Endodermal cell (in vitro differentiated cells): ENCODE measurements at regions not wholly inside any gene's neighbourhood (a gene's known extent, or its start where the extent isn't known, plus 50 kb on each side); places are given as distances from the start of the nearest gene placed in this dataset.

ENCODE experiments used
- DNase-seq: peaks from one replicate; pipeline ENCODE4 v3.0.0-alpha.2; 2017
- H3K27ac ChIP-seq: 2 replicates; pipeline ENCODE4 v1.5.1; 2013; ENCODE audit warnings: mild to moderate bottlenecking, low read depth, low read length, moderate library complexity
- H3K27me3 ChIP-seq: 2 replicates; pipeline ENCODE4 v1.6.1; 2013; ENCODE audit warnings: mild to moderate bottlenecking, low read length, moderate library complexity; ENCODE audit not compliant: insufficient read depth, control insufficient read depth, poor library complexity, severe bottlenecking
- H3K36me3 ChIP-seq: 2 replicates; pipeline ENCODE4 v1.7.0; 2013; ENCODE audit warnings: mild to moderate bottlenecking, low read length, moderate library complexity; ENCODE audit not compliant: control insufficient read depth, insufficient read depth
- H3K4me1 ChIP-seq: one replicate; pipeline ENCODE4 v1.7.0; 2013; ENCODE audit warnings: low read length; ENCODE audit not compliant: control insufficient read depth, insufficient read depth
- H3K4me3 ChIP-seq: 2 replicates; pipeline ENCODE4 v1.5.1; 2013; ENCODE audit warnings: mild to moderate bottlenecking, low read length, moderate library complexity
- H3K9ac ChIP-seq: 2 replicates; pipeline ENCODE4 v1.6.1; 2013; ENCODE audit warnings: mild to moderate bottlenecking, low read length, moderate library complexity; ENCODE audit not compliant: poor library complexity, severe bottlenecking; ENCODE audit errors: extremely low read depth
- H3K9me3 ChIP-seq: 2 replicates; pipeline ENCODE4 v1.6.1; 2013; ENCODE audit warnings: mild to moderate bottlenecking, low read length, moderate library complexity; ENCODE audit not compliant: control insufficient read depth
- H3K27ac Mint-ChIP-seq: 2 replicates; pipeline ENCODE4 v1.8.0; 2020; ENCODE audit warnings: mixed read lengths
- H3K27me3 Mint-ChIP-seq: 2 replicates; pipeline ENCODE4 v1.8.0; 2021; ENCODE audit warnings: mild to moderate bottlenecking, mixed read lengths; ENCODE audit not compliant: insufficient read depth
- H3K36me3 Mint-ChIP-seq: 2 replicates; pipeline ENCODE4 v1.8.0; 2020; ENCODE audit warnings: low read depth, mixed read lengths
- H3K4me1 Mint-ChIP-seq: 2 replicates; pipeline ENCODE4 v1.8.0; 2020; ENCODE audit warnings: mixed read lengths
- H3K4me3 Mint-ChIP-seq: 2 replicates; pipeline ENCODE4 v1.8.0; 2020; ENCODE audit warnings: mild to moderate bottlenecking, moderate library complexity, mixed read lengths
- H3K9me3 Mint-ChIP-seq: 2 replicates; pipeline ENCODE4 v1.8.0; 2020; ENCODE audit warnings: mild to moderate bottlenecking, mixed read lengths
- CTCF ChIP-seq: fragments of 200-600 bp; sonication (generic); conservative IDR thresholded peaks from 2 replicates; pipeline ENCODE4 v1.5.0; 2021; ENCODE audit warnings: antibody characterized with exemption, mild to moderate bottlenecking
- WGBS, 2 experiments: methylation state at CpG; one replicate each; pipeline versions ENCODE4 v1.1.5 to v1.1.7; 2013; ENCODE audit warnings: missing lambda C conversion rate in 2 of 2, mixed read lengths in 1 of 2; ENCODE audit not compliant: insufficient coverage in 1 of 2, insufficient read length in 1 of 2; 5-methylcytosine and 5-hydroxymethylcytosine counted together

DNA sequence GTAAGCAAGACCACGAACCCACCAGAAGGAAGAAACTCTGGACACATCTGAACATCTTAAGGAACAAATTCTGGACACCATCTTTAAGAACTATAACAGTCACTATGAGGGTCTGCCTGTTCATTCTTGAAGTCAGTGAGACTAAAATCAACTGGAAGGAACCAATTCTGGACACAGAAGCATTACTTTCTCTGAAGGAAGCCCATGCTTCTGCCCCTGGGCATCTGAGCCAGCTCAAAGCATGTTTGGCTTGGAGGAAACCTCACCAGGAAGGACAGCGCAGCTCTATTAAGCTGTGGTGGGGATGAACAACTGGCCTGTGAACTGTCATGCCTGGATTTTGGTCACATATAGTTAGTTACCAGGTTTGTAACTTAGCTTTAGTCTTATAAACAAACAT, 132.4 kb upstream of the GDF10 start:
- no peak overlapping the region for H3K4me3 ChIP-seq
- H3K27ac Mint-ChIP-seq, result no peak overlapping the region
- H3K27me3 ChIP-seq, result no peaks in the 10 kb centered on the region
- DNase-seq, result no peak
- H3K9me3 ChIP-seq, result peaks cover 15% of the 10 kb centered on the region
- peaks cover 42% of the 10 kb centered on the region for H3K9me3 Mint-ChIP-seq
- no peak for TF ChIP-seq CTCF
- no peak overlapping the region for H3K9ac ChIP-seq
- no peaks in the 10 kb centered on the region for H3K36me3 ChIP-seq
- WGBS, 2 experiments, result 85 to 100% methylated on average over 1 to 2 of the region's 2 CpGs
- H3K36me3 Mint-ChIP-seq, result peaks cover 3% of the 10 kb centered on the region
- H3K4me1 Mint-ChIP-seq, result no peaks in the 10 kb centered on the region
- H3K4me3 Mint-ChIP-seq, result no peak overlapping the region
- H3K27ac ChIP-seq, result no peak overlapping the region
- H3K27me3 Mint-ChIP-seq, result peaks cover 4% of the 10 kb centered on the region
- no peaks in the 10 kb centered on the region for H3K4me1 ChIP-seq

DNA sequence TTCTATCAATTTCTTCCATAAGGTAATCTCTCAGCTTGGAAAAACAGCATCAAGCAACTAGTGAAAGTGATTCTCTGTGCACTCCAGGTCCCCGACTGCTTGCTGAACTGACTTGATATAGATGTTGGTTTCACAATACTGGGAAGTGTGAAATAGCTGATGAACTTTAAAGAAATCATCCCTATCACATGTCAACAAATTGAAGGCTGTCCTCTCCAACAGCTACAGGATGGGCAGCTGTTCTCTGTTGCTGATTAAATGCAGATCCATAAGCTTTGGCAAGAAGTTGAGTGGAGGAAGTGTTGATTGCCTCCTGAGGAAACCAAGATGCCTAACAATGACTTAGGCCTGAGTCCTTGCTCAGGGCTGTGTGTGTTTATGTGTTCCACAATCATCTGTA, 130.4 kb upstream of the GDF10 start:
- DNase-seq, result peak; percentile 19
- Histone ChIP-seq H3K4me3 (peak overlapping the region; percentile 29), H3K9me3 (peaks cover 15% of the 10 kb centered on the region), H3K27me3 (no peaks in the 10 kb centered on the region), H3K9ac (no peak overlapping the region), H3K36me3 (no peaks in the 10 kb centered on the region), H3K4me1 (no peaks in the 10 kb centered on the region), H3K27ac (no peak overlapping the region)
- Mint-ChIP-seq H3K9me3 (peaks cover 44% of the 10 kb centered on the region), H3K27ac (no peak overlapping the region), H3K4me3 (no peak overlapping the region), H3K4me1 (peaks cover 4% of the 10 kb centered on the region), H3K36me3 (peaks cover 3% of the 10 kb centered on the region), H3K27me3 (peaks cover 4% of the 10 kb centered on the region)
- WGBS, 2 experiments, result 92% methylated on average over 1 of the region's 1 CpG; no CpG with 5 or more reads in 1 of the 2 experiments
- TF ChIP-seq CTCF, result no peak

DNA sequence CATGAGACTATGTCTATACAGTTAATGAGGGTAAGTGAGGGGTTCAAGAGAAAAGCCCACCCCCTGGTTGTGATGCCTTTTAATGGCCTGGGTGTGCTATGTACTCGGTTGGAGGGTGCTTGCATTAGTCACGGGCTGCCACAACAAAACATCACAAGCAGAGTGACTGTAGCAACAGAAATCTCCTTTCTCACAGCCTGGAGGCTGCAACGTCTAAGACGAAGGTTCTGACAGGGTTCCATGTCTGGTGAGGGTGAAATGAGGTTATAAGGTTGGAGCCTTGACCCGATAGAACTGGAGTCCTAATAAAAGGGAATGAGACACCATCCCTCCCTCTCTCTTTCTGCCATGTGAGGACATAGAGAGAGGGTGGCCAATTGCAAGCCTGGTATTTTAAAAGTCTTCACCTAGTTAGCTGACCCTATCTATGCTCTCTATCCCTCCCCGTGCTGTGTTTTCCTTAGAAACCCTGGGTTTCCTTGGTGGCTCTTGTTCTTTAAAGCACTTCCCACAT, 126.0 kb upstream of the GDF10 start:
- H3K27ac ChIP-seq, result no peak overlapping the region
- peaks cover 15% of the 10 kb centered on the region for H3K9me3 ChIP-seq
- Mint-ChIP-seq H3K36me3 (peaks cover 3% of the 10 kb centered on the region), H3K27ac (no peak overlapping the region), H3K4me3 (no peak overlapping the region), H3K27me3 (peaks cover 4% of the 10 kb centered on the region), H3K9me3 (peaks cover 28% of the 10 kb centered on the region), H3K4me1 (peaks cover 16% of the 10 kb centered on the region)
- H3K9ac ChIP-seq, result no peak overlapping the region
- H3K4me3 ChIP-seq, result no peak overlapping the region
- no peaks in the 10 kb centered on the region for H3K36me3 ChIP-seq
- peaks cover 21% of the 10 kb centered on the region for H3K27me3 ChIP-seq
- TF ChIP-seq CTCF, result no peak
- DNase-seq, result peak; percentile 19
- WGBS, 2 experiments, result 79% methylated on average over 6 of the region's 6 CpGs; no CpG with 5 or more reads in 1 of the 2 experiments
- no peaks in the 10 kb centered on the region for H3K4me1 ChIP-seq
